ENCODE measurements at regions not wholly inside any gene's neighbourhood (a gene's known extent, or its start where the extent isn't known, plus 50 kb on each side); places are given as distances from the start of the nearest gene placed in this dataset.

DNA sequence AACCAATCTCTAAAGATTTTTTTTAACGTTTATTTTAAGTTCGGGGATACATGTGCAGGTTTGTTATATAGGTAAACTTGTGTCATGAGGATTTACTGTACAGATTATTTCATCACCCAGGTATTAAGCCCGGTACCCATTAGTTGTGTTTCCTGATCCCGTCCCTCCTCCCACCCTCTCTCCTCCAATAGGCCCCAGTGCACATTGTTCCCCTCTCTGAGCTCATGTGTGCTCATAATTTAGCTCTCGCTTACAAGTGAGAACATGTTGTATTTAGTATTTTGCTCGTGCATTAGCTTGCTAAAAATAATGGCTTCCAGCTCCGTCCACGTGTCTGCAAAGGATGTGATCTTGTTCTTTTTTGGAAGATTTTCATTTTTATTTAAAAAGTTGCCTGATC, 2309.4 kb upstream of the AGA start:
- DNase-seq, result no peak

DNA sequence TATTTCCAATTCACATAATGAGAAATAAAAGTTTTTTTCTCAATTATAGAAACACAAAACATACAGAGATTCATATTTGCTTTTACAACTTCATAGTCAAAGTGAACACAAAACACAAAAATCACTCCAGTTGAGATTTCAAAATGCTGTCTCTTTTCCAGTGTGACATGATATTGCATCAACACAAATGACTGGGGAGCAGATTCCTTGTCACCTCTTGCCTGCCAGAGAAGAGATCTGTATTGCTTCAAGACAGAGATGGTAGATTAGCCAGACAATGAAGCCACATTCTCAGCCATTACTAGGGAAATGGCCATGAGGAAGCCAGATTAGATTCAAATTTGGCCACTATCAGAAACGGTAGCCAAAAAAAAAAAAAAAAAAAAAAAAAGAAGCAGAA, 2313.1 kb upstream of the AGA start:
- DNase-seq, result no peak

- no peak for DNase-seq
These were observed 2315.4 kb upstream of the AGA start for GRCh38 chr4:179757641-179758040.

GRCh38 chr4:179762840-179763239, 2320.6 kb upstream of the AGA start:
- DNase-seq, result no peak

- DNase-seq, result no peak
These were observed 2324.7 kb upstream of the AGA start for GRCh38 chr4:179766938-179767337.

DNA sequence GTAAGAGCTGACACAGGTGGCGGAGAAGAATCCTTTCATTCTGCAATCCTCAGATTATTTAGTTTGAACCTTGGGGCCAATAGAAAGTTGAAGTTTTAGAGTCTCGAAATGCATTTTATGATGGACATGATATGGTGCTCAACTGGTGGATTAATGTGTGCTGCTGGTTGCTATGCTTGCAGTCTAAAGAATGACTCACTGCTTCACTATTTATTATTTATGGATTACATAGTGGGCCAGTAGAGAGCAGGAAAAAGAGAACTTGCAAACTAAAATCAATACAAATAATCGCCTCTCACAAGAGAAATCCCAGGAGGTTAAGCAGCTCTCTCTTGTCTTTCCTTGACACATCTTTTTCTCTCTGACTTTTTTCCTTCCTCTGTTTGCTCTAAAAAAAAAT, 2326.8 kb upstream of the AGA start:
- DNase-seq, result no peak

DNA sequence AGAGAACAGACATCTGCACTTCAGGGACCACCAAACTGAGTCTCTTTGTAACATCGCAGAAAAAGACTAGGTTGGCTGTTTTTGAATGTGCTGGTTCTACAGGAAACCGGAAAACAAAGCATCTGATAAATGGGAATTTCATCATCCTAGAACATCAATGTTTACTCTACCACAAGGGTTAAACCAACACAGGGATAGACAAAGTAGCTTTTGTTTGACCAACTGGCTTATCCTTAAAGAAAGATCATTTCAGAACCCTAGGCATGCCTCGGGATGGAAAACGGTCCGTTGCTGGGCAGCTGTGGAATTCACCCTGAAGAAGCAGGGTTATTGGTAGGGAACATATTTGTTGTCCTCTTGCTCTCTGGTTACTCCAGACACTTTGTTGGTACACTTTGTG, 2355.5 kb upstream of the AGA start:
- no peak for DNase-seq

DNA sequence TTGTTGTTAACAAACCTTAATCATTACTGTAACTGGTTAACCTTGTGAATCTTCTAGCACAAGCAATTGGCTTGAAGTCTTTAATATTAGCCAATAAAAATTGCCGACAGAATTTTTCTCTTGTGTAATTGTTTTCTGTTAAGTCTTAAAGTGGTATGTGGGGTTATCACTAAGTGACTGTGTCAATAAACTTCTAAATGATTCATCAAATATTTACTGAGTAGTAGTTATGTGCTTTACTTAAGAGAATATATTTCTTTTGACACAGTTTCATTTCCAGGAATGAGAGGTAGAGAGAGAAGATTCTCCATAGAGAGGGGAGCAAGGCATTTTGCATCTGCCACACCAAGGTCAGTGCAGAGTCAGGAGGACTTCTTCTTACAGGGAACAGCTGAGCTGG, 2361.6 kb upstream of the AGA start:
- DNase-seq, result no peak

GRCh38 chr4:179804440-179804839, 2362.2 kb upstream of the AGA start:
- no peak for DNase-seq

DNA sequence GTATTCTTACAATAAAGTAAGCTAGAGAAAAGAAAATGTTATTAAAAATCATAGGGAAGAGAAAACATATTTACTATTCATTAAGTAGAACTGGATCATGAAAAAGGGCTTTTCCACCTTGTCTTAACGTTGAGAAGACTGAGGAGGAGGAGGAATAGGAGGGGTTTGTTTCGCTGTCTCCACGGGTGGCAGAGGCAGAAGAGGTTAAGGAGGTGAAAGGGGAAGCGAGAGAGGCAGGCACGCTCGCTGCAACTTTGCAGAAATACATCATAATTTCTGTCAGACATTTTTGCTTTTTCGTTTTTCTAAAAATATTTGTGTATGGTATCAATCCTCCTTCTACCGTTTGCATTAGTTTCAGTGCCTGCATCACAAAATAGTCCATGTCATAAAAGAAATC, 2375.1 kb upstream of the AGA start:
- no peak for DNase-seq

- no peak for DNase-seq
These were observed 2381.1 kb upstream of the AGA start for GRCh38 chr4:179823342-179823741.

DNA sequence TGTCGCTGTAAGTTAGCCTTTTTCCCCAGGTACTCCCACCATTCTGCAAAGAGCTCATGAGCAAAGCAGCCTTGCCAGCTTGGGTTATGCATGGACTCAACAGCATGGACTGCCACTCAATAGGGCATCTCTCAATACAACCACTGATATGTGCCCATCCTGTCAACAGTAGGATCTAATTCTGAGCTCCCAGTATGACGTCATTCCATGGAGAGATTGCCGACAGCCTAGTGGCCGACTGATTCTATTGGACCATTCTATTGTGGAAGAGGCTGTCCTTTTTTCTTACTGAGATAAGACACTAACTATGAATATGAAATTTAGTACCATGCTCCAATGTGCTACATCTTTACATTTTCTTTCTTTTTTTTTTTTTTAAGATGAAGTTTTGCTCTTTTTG, 2389.0 kb upstream of the AGA start:
- no peak for DNase-seq

DNA sequence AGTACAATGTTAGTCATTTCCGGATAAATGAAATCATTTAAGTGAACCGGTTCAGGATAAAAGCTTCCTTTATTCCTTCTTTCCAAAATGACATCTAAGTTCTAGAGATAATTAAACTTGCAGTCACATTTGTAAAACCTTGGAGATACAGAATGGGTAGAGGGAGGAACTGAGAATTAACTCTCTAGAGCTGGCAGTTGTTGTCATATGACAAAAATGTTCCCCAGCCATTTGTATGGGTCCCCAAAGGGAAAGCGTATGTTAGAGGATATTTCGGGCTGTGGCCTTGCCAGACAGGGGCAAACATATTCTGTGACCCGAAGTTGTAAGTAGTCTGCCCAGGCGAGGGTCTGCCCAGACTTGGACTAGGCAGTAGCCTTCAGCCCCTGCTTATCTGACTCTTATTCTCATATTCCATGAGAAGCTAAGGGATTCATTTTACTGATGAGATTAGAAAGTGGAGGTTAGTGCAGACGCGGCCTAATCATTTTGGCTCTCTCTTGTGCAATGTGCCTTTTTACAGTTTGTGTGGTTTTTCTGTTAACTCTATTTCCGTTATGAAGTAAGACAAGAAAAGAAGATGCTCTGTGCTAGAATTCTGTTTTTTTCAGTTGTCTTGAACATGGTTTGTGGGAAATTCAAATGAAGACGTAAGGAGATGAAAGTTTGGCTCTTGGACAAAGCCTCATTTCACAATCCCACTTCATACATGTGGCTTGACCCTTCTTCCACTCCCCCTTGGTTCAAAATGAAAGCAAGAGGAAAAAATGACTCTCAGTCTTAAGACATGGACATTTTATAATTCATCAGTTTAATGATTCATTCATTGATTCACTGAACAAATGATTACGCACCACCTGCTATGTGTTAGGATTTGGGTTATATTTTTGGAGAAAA, 2394.2 kb upstream of the AGA start:
- DNase-seq, result no peak

DNA sequence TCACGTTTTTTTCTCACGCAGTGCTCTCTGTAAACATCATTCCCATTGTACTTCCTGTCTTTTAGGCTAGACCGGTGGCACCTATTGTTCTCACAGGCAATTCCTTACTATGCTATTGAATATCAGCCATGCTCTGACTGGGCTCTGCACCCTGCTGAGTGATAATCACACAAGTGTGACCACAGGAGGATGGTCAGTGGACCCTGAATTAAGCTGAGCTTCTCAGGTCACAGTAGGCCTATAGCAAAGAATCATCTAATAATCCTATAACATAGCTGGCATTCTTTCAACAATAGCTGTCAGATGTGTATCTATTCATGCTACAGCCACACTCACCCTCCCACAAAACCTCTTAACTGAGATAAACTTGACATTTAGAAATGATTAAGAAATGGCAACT, 2399.8 kb upstream of the TENM3 start:
- DNase-seq, result no peak

- DNase-seq, result no peak
These were observed 2387.7 kb upstream of the TENM3 start for GRCh38 chr4:179855469-179855868.

GRCh38 chr4:179858221-179858620, 2385.0 kb upstream of the TENM3 start:
- no peak for DNase-seq

DNA sequence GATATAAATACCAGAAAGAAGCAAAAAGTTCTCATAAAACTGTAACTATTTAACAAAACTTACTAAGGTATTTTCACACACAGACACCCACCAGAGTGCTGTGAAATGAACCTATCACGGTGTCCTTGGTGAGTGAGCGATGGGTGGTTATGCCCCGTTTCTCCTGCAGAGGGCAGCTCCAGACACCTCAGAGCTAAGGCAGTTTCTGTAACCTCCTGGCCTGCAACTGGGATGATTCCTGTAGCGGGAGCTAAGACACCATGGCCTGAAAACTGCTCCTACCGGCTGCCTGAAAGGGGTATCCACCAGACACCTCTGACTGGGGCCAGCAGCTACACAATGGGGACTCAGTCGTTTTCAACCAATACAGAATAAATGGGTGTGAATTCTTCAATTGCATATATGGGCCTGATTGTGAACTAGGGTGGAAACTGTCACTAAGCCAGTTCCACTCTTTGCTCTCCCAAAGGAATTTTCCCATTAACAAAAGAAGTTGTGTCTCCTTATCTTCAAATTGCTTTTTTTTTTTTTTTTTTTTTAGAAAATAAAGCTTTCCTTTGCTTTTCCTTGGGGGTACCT, 2375.8 kb upstream of the TENM3 start:
- peak in 1 of 2 donors; percentile 43 for DNase-seq

GRCh38 chr4:179871726-179872125, 2371.5 kb upstream of the TENM3 start:
- no peak for DNase-seq

- DNase-seq, result no peak
These were observed 2370.4 kb upstream of the TENM3 start for GRCh38 chr4:179872755-179873154.

- no peak for DNase-seq
These were observed 2362.4 kb upstream of the TENM3 start for GRCh38 chr4:179880756-179881155.

- DNase-seq, result no peak
These were observed 2349.0 kb upstream of the TENM3 start for GRCh38 chr4:179894066-179894778.

GRCh38 chr4:179919587-179919986, 2323.6 kb upstream of the TENM3 start:
- no peak for DNase-seq

GRCh38 chr4:179927473-179927872, 2315.7 kb upstream of the TENM3 start:
- no peak for DNase-seq

DNA sequence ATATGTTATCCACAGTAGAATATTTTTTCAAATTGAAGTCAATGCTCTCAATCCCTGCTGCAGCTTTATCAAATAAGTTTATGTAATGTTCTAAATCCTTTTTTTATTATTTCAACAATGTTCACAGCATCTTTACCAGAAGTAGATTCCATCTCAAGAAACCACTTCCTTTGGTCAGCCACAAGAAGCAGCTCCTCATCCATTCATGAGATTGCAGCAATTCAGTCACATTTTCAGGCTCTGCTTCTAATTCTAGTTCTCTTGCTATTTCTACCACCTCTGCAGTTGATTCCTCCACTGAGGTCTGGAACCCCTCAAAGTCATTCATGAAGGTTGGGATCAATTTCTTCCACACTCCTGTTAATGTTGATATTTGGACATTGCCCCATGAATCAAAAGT, 2301.3 kb upstream of the TENM3 start:
- DNase-seq, result no peak
